ENCODE measurements at regions not wholly inside any gene's neighbourhood (a gene's known extent, or its start where the extent isn't known, plus 50 kb on each side); places are given as distances from the start of the nearest gene placed in this dataset.

GRCh38 chr9:89729954-89730530 is 125.2 kb downstream of the GADD45G start:
- no peak for DNase-seq

GRCh38 chr9:89730715-89731114 is 125.9 kb downstream of the GADD45G start:
- peak; percentile 93 for DNase-seq

- DNase-seq, result no peak
Observed at GRCh38 chr9:89731262-89732182, 126.7 kb downstream of the GADD45G start.

DNA sequence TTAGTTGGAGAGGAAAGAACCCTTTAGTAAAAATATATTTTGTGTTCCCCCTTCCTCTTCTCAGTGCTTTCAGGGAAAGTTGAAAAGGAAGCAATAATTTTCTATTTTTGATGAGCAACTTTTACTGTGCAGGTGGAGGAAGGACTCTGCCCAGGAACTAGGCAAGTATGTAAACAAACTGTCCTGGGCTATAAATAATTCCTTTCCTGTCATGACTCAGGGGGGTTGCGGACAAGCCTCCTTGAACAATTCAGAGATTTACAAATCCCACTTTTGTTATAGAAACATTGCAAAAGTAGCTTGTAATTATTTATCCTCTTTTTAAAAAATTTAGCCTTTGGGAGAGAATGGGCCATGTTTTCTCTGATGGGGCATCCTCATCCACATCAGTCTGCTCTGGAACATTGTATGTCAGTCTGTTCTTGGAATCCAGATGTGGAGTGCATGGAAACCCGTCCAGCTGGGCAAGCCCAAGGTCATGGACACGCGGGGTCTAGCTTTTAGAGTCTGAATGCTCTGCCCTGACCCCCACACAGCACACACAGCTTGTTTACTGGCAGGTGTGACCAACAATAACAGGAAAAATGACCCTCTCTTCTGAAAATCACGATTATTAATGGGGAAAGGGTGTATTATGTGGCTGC is 127.6 kb downstream of the GADD45G start:
- no peak for DNase-seq

DNA sequence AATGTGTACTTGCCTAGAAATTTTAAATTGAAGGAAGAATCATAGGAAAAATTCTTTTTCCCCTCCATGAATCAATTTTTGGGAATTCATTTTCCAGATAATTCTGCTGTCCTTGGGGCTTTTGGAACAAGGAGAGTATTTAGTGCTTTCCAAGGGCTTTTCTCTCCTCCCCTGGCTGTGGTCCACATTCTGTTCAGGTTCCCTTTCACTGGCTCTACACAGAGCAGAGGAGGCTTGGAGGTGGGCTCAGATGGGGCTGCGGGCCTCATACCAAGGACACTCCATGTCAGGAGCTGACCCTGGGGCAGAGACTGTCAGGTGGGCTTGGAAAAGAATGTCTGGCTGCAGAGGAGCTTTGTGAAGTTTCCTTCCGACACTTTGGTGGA is 128.1 kb downstream of the GADD45G start:
- DNase-seq, result no peak

DNA sequence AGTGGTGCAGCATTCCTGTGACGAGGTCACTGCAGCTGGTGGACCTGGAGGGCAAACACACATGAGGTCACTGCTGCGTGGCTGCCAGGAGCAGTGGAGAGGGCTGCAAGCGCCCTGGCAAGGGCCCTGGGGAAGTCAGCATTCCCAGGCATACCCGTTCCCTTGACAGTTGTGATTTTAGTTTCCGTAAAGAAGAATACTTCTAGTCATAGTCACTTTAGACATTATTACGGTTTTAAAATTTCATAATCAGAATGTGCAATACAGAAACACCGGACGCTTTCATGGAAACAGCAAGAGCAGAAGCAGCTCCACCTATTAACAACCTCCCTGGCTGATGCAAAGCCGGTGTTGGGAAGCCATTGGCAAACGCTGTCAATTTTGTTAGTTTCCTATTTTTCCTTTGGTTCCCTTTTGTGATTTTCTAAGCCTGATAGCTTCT is 129.8 kb downstream of the GADD45G start:
- DNase-seq, result no peak

- DNase-seq, result no peak
Observed at GRCh38 chr9:89738137-89738932, 133.5 kb downstream of the GADD45G start.

GRCh38 chr9:89739511-89739910 is 134.7 kb downstream of the GADD45G start:
- DNase-seq, result no peak

GRCh38 chr9:89739916-89740315 is 135.1 kb downstream of the GADD45G start:
- no peak for DNase-seq

- no peak for DNase-seq
Observed at GRCh38 chr9:89740722-89741121, 135.9 kb downstream of the GADD45G start.

GRCh38 chr9:89742660-89743059 is 137.8 kb downstream of the GADD45G start:
- no peak for DNase-seq

- DNase-seq, result no peak
Observed at GRCh38 chr9:89743216-89743572, 138.4 kb downstream of the GADD45G start.

GRCh38 chr9:89743573-89744254 is 138.9 kb downstream of the GADD45G start:
- DNase-seq, result no peak

DNA sequence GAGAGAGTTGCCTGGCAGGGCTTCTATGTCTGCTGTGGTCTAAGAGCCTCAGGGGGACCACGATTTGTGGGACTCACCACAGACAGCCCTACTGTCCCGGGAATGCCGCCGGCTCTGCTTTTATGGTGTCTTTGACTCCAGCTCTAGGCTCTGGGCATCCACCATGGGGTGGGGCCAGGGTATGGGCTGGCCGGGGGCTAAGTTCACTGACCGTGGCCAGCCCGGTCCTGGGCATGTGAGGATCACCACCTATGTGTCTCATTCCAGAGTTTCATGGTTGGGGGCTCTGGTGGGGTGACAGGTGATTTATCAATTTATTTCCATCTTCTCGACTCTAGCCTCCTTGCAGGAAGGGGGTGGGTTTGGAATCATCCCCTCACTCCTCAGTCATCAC is 139.4 kb downstream of the GADD45G start:
- DNase-seq, result no peak

GRCh38 chr9:89744730-89745129 is 139.9 kb downstream of the GADD45G start:
- no peak for DNase-seq

DNA sequence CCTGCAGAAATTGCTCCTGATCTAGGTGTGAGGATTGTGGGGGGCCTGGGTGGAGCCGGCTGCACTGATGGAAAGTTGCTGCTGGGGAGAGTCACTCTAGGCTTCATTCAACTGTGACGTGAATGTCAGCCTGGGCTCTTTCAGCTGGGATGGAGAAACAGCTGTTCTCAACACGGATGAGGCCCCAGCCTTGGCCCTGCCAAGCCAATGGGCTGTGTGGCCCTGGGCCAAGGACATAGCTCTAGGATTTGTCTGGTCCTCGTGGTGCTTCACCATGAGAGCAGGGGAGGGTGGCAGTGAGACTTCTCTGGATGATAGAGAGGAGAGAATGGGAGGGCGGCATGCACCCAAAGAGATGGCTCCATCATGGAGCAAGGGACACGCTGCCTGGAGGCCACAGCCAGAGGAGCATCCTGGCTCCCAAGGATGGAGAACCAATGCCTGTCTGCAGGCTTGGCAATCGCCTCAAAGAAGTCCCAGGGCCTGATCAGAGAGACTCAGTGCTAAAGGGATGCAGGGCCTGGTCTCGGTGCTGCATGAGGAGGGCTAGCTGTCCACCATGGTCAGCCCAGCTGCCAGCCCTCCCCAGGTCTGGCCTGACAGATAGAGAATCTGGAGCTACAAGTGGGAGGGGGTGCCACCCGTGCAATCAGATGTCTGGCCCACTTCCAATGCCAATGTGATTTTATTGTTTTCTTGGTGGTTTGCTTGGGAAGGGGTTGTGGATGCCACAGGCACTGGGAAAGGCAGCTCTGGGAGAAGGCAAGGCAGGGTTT is 141.0 kb downstream of the GADD45G start:
- DNase-seq, result no peak

- DNase-seq, result no peak
Observed at GRCh38 chr9:89746385-89747116, 141.7 kb downstream of the GADD45G start.

DNA sequence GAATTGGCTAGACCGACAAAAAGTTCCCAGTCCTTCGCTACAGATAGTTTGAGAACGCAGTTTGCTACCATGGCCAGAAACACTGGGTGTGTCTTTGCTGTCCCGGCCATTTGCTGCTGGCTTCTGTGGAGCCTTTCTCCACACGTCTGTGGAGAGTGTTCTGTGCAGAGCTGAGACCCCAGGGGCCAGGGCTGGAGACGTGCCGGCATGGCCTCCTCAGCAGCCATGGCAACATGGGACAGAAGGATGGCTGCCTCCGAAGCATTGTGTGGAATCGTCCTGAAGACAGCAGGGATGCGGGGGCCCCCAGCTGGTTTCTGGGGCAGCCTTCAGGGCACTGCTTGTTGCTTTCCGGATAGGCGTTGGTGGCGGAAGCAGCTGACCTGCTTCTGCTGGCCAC is 142.8 kb downstream of the GADD45G start:
- DNase-seq, result no peak

DNA sequence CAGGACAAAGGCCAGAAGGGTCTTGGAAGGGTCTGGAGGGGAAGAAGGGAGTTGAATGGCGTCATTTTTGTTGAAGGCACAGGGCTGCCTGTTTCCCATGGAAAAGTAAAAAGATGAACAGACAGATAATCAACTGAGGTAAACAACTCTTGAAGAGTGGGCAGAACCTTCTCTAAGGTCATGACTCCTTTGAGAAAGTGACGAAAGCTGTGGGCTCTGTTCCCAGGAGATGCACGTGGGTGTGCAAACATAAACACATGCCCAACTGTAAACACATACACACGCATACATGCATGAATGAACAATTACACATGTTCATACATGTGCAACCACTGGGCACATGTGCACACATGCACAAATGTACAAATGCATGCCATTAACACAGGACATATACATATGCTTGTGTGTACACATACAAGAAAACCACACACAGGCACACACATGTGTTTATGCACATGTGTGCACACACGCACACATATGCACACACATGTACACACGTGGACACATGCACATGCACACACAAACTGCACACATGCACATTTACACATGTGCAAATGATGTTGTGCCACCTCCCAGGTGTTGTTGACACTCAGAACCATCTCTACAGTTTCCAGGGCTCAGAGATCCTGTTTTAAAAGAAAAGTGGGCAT is 143.3 kb downstream of the GADD45G start:
- DNase-seq, result no peak

GRCh38 chr9:89748831-89749499 is 144.2 kb downstream of the GADD45G start:
- no peak for DNase-seq
